Panc1 (cell line): ENCODE measurements at regions not wholly inside any gene's neighbourhood (a gene's known extent, or its start where the extent isn't known, plus 50 kb on each side); places are given as distances from the start of the nearest gene placed in this dataset.

Experiments used
- POLR2AphosphoS5 ChIP-seq: IDR thresholded peaks from 2 replicates; pipeline ENCODE4 v1.6.1; 2012; ENCODE audit warnings: mild to moderate bottlenecking, low read depth, low read length, moderate library complexity
- TF ChIP-seq, protein P1 (sequence below): fragments of 450-650 bp; IDR thresholded peaks from 2 replicates; pipeline ENCODE4 v1.5.1; 2017; ENCODE audit warnings: mild to moderate bottlenecking

DNA sequence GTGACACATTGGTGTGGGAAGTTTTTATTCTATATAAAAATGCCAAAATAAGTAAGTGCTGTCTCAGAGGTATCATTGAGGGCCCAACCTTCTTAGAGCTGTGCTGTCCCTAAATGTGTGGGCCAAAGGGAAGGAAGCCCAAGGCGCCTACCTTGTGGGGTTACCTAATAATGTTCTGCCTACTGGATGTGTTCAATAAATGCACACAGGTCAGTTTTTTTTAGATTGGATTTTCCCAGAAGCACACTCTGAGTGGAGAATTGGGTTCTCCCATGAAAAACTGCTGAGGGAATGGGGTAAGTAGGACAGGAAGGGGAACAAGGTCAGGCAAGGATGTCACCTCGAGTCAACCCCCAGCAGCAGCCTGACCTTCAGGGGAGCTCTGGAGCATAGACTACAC, 168.7 kb upstream of the FRMD4B start:
- TF ChIP-seq, protein P1, sequence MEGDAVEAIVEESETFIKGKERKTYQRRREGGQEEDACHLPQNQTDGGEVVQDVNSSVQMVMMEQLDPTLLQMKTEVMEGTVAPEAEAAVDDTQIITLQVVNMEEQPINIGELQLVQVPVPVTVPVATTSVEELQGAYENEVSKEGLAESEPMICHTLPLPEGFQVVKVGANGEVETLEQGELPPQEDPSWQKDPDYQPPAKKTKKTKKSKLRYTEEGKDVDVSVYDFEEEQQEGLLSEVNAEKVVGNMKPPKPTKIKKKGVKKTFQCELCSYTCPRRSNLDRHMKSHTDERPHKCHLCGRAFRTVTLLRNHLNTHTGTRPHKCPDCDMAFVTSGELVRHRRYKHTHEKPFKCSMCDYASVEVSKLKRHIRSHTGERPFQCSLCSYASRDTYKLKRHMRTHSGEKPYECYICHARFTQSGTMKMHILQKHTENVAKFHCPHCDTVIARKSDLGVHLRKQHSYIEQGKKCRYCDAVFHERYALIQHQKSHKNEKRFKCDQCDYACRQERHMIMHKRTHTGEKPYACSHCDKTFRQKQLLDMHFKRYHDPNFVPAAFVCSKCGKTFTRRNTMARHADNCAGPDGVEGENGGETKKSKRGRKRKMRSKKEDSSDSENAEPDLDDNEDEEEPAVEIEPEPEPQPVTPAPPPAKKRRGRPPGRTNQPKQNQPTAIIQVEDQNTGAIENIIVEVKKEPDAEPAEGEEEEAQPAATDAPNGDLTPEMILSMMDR, result no peak
- TF ChIP-seq POLR2AphosphoS5, result no peak
